ENCODE measurements at regions not wholly inside any gene's neighbourhood (a gene's known extent, or its start where the extent isn't known, plus 50 kb on each side); places are given as distances from the start of the nearest gene placed in this dataset.

DNA sequence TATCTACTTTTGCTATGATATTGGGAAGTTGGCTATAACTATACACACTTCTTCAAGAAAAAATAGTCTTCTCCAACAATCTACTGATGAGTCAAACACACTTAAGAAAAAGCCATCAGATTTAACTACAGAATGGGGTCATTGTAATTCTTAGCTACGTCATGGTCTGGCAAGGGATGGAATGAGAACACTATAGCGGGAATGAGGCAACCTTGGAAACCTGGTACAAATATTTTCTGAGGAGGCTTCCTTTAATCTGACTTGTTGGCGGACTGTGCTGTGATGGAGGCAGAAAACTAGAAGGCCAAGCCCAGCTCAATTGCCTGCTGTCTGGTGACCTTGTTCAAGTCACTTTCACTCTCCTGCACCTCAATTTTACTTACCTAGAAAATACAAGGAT, 586.8 kb upstream of the JAG1 start:
- Histone ChIP-seq H3K4me3 (no peak overlapping the region), H3K4me1 (no peaks in the 10 kb centered on the region), H3K27ac (no peak overlapping the region), H3K9me3 (no peaks in the 10 kb centered on the region), H3K36me3 (no peaks in the 10 kb centered on the region), H3K27me3 (no peaks in the 10 kb centered on the region)
- no peak for DNase-seq
- no peak for TF ChIP-seq POLR2A (IDR thresholded peaks at IDR 0.05)
- TF ChIP-seq, protein P1, sequence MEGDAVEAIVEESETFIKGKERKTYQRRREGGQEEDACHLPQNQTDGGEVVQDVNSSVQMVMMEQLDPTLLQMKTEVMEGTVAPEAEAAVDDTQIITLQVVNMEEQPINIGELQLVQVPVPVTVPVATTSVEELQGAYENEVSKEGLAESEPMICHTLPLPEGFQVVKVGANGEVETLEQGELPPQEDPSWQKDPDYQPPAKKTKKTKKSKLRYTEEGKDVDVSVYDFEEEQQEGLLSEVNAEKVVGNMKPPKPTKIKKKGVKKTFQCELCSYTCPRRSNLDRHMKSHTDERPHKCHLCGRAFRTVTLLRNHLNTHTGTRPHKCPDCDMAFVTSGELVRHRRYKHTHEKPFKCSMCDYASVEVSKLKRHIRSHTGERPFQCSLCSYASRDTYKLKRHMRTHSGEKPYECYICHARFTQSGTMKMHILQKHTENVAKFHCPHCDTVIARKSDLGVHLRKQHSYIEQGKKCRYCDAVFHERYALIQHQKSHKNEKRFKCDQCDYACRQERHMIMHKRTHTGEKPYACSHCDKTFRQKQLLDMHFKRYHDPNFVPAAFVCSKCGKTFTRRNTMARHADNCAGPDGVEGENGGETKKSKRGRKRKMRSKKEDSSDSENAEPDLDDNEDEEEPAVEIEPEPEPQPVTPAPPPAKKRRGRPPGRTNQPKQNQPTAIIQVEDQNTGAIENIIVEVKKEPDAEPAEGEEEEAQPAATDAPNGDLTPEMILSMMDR (IDR thresholded peaks at IDR 0.05), result no peak

- H3K27ac ChIP-seq, result no peak overlapping the region
- no peaks in the 10 kb centered on the region for H3K36me3 ChIP-seq
- TF ChIP-seq, protein P1 (IDR thresholded peaks at IDR 0.05), result no peak
- TF ChIP-seq POLR2A (IDR thresholded peaks at IDR 0.05), result no peak
- no peak overlapping the region for H3K4me3 ChIP-seq
- DNase-seq, result no peak
- no peaks in the 10 kb centered on the region for H3K9me3 ChIP-seq
- H3K4me1 ChIP-seq, result no peaks in the 10 kb centered on the region
- H3K27me3 ChIP-seq, result no peaks in the 10 kb centered on the region
These were observed 587.8 kb upstream of the JAG1 start for GRCh38 chr20:11261533-11262000.

DNA sequence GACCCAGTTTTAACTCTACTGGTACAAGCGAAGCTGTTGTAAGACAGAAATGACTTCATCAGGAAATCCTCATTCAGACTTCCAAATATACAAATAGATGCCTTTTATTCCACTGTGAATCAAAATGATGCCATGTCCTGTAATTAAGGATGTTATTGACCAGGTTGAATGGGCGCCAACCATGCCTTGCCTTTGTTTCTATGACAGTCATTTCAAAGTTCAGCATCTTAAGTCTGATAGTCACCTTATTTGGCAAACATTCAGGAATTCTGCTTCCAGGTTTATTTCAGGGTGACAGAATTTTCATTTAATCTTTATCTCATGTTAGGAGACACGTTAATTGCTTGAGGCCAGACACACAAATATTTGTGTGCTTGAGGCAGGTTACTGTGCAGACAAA, 592.8 kb upstream of the JAG1 start:
- Histone ChIP-seq H3K36me3 (no peaks in the 10 kb centered on the region), H3K27ac (no peak overlapping the region), H3K27me3 (no peaks in the 10 kb centered on the region), H3K4me3 (no peak overlapping the region), H3K4me1 (peaks cover 0 to 11% (median 0%) of the 10 kb centered on the region in 4 donors), H3K9me3 (no peaks in the 10 kb centered on the region)
- TF ChIP-seq POLR2A (IDR thresholded peaks at IDR 0.05), result no peak
- TF ChIP-seq, protein P1 (IDR thresholded peaks at IDR 0.05), result no peak
- no peak for DNase-seq

DNA sequence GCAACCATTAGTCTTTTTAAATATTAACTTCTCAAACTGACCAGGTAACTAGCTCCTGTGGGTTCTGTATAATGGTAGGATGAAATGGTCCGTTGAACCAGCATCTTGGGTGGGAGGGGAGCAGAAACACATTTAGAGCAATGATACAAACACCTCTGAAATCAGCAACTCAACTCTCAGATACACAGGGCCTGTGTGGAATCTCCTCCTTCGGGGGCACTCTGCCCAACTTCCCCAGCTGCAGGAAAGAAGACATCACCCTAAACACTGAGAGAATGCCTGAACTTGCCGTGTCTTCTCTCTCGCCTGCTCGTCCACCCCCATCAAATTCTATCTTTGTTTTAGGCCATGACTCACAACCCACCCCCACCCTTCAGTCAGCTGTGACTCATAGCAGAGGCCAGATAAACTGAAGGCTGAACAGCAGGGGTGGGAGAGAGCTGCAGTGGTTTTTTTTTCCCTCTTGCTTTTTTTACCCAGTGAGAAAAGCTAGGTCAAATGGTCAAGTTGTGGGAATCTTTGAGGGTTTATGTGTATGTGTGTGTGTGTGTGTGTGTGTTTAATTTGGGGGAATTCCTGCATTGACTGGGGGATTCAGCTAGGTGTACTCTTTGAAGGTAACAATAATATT, 593.4 kb upstream of the JAG1 start:
- no peak for DNase-seq
- Histone ChIP-seq H3K36me3 (no peaks in the 10 kb centered on the region), H3K9me3 (no peaks in the 10 kb centered on the region), H3K27me3 (no peaks in the 10 kb centered on the region), H3K27ac (peak overlapping the region in 1 of 4 donors; percentile 41), H3K4me3 (no peak overlapping the region), H3K4me1 (peaks cover 0 to 11% (median 0%) of the 10 kb centered on the region in 4 donors)
- TF ChIP-seq, protein P1 (IDR thresholded peaks at IDR 0.05), result no peak
- no peak for TF ChIP-seq POLR2A (IDR thresholded peaks at IDR 0.05)

- no peak overlapping the region for H3K27ac ChIP-seq
- no peak for TF ChIP-seq POLR2A (IDR thresholded peaks at IDR 0.05)
- TF ChIP-seq, protein P1 (IDR thresholded peaks at IDR 0.05), result no peak
- no peaks in the 10 kb centered on the region for H3K9me3 ChIP-seq
- H3K4me3 ChIP-seq, result no peak overlapping the region
- H3K27me3 ChIP-seq, result no peaks in the 10 kb centered on the region
- no peaks in the 10 kb centered on the region for H3K36me3 ChIP-seq
- no peak for DNase-seq
- H3K4me1 ChIP-seq, result peaks cover 0 to 11% (median 0%) of the 10 kb centered on the region in 4 donors
These were observed 594.0 kb upstream of the JAG1 start for GRCh38 chr20:11267762-11268335.

Measured in Peyer's patch (tissue), 4 donors.